ENCODE measurements at regions not wholly inside any gene's neighbourhood (a gene's known extent, or its start where the extent isn't known, plus 50 kb on each side); places are given as distances from the start of the nearest gene placed in this dataset.

- TF ChIP-seq PRDM10 (IDR thresholded peaks at IDR 0.05; ENCODE audit: partially characterized antibody): no peak
- TF ChIP-seq ZNF57 (CRISPR knock-in tag; IDR thresholded peaks at IDR 0.05): no peak
- no peak for TF ChIP-seq SMAD2 (IDR thresholded peaks at IDR 0.05; ENCODE audit: low read depth, low read length)
- TF ChIP-seq CC2D1A (IDR thresholded peaks at IDR 0.05): no peak
These were observed 304.3 kb upstream of the KCNH8 start (continued) for GRCh38 chr3:18843983-18844382.

GRCh38 chr3:18843188-18843587 lies 305.1 kb upstream of the KCNH8 start:
- FAIRE-seq: no peak
- H3K79me2 ChIP-seq (ENCODE audit: control insufficient read depth, insufficient read depth, low read length): no peaks in the 10 kb centered on the region

More at GRCh38 chr3:18843188-18843587, 305.1 kb upstream of the KCNH8 start:
- 0% methylated on average over 3 of the region's 3 CpGs for WGBS (ENCODE audit: insufficient coverage, low coverage, missing lambda C conversion rate)
- TF ChIP-seq HDGF (IDR thresholded peaks at IDR 0.05) (no peak), BRF1 (IDR thresholded peaks at IDR 0.05; ENCODE audit: borderline replicate concordance, extremely low read depth, insufficient read length) (no peak), ATF3 (IDR thresholded peaks at IDR 0.05) (no peak), ATF3 (CRISPR knock-in tag; conservative IDR thresholded peaks at IDR 0.05) (no peak)
- Histone ChIP-seq H3K4me3 (no peak overlapping the region), H3K36me3 (ENCODE audit: control insufficient read depth, insufficient read depth, low read length) (no peaks in the 10 kb centered on the region), H3K9me1 (ENCODE audit: control insufficient read depth, insufficient read depth, low read length) (no peaks in the 10 kb centered on the region), H3K9ac (ENCODE audit: insufficient read depth in 1 of 2, low read depth in 2 of 2, low read length in 2 of 2) (no peak overlapping the region), H2AFZ (ENCODE audit: low read depth, low read length) (no peak overlapping the region), H3K27me3 (ENCODE audit: control insufficient read depth in 2 of 2, insufficient read depth in 2 of 2, low read length in 2 of 2) (no peaks in the 10 kb centered on the region), H3K27ac (ENCODE audit: extremely low read depth, low read depth, low read length) (no peak overlapping the region), H4K20me1 (replicated peaks; ENCODE audit: control insufficient read depth, insufficient read depth, low read length) (no peaks in the 10 kb centered on the region), H3K4me2 (ENCODE audit: insufficient read depth, low read length) (no peak overlapping the region), H3K9me3 (replicated peaks; ENCODE audit: control insufficient read depth, insufficient read depth, low read depth, low read length) (no peaks in the 10 kb centered on the region; the same call in 1 of the 2 replicates), H3K4me1 (replicated peaks in 1 of 2; ENCODE audit: control insufficient read depth in 2 of 2, insufficient read depth in 2 of 2, low read length in 2 of 2) (no peaks in the 10 kb centered on the region)
- intact Hi-C loops (cut with micrococcal nuclease) (no loop called here), in situ Hi-C loops (cut with MboI) (no loop called here)
- no TSS peak for BruUV-seq (replicated peaks)
- ChIA-PET CTCF (ENCODE audit: low intra/inter-chr PET ratio) (no interaction called here), POLR2A (no interaction called here)
- DNase-seq (ENCODE audit: extremely low read depth in 1 of 4, low spot score in 3 of 4): no peak
- ATAC-seq: no peak

All from K562 (cell line).